AG10803 (cell line): ENCODE measurements at regions not wholly inside any gene's neighbourhood (a gene's known extent, or its start where the extent isn't known, plus 50 kb on each side); places are given as distances from the start of the nearest gene placed in this dataset.

ENCODE experiments used
- DNase-seq: peaks from one replicate; pipeline ENCODE4 v3.0.0; 2010; ENCODE audit warnings: low read depth
- H3K4me3 ChIP-seq: 2 replicates; pipeline ENCODE4 v1.5.1; 2011; ENCODE audit warnings: mild to moderate bottlenecking, low read length, control low read depth
- CTCF ChIP-seq: conservative IDR thresholded peaks from 2 replicates; pipeline ENCODE4 v1.5.1; 2011; ENCODE audit warnings: mild to moderate bottlenecking, low read length, control low read depth, inconsistent platforms

- no peak for TF ChIP-seq CTCF
- DNase-seq = no peak
- no peak overlapping the region for H3K4me3 ChIP-seq
Observed at GRCh38 chr5:54616518-54617220, 99.1 kb downstream of the SNX18 start.

GRCh38 chr5:54616031-54616430 is 98.5 kb downstream of the SNX18 start:
- TF ChIP-seq CTCF = no peak
- no peak overlapping the region for H3K4me3 ChIP-seq
- peak; percentile 95 for DNase-seq

GRCh38 chr5:54615381-54615780 is 97.8 kb downstream of the SNX18 start:
- H3K4me3 ChIP-seq = no peak overlapping the region
- DNase-seq = no peak
- no peak for TF ChIP-seq CTCF

- DNase-seq = no peak
- no peak for TF ChIP-seq CTCF
- H3K4me3 ChIP-seq = no peak overlapping the region
Observed at GRCh38 chr5:54612711-54613110, 95.2 kb downstream of the SNX18 start.

- H3K4me3 ChIP-seq = no peak overlapping the region
- DNase-seq = peak; percentile 62
- no peak for TF ChIP-seq CTCF
Observed at GRCh38 chr5:54611290-54611951, 93.9 kb downstream of the SNX18 start.

GRCh38 chr5:54610197-54610944 is 92.8 kb downstream of the SNX18 start:
- DNase-seq = peak; percentile 83
- H3K4me3 ChIP-seq = no peak overlapping the region
- no peak for TF ChIP-seq CTCF
